ENCODE measurements at regions not wholly inside any gene's neighbourhood (a gene's known extent, or its start where the extent isn't known, plus 50 kb on each side); places are given as distances from the start of the nearest gene placed in this dataset.

GRCh38 chr12:111170543-111170942 lies 198.4 kb downstream of the PHETA1 start:
- TF ChIP-seq CTCF (IDR thresholded peaks at IDR 0.05) = no peak
- TF ChIP-seq ESRRA (CRISPR knock-in tag; IDR thresholded peaks at IDR 0.05; ENCODE audit: borderline replicate concordance) = no peak
- TF ChIP-seq NFYB (CRISPR knock-in tag; conservative IDR thresholded peaks at IDR 0.05; ENCODE audit: low read depth) = no peak
- TF ChIP-seq E2F4 (CRISPR knock-in tag; IDR thresholded peaks at IDR 0.05; ENCODE audit: borderline replicate concordance, low read depth) = no peak
- TF ChIP-seq E2F5 (CRISPR knock-in tag; IDR thresholded peaks at IDR 0.05) = no peak
- no peak for TF ChIP-seq MAX (CRISPR knock-in tag; IDR thresholded peaks at IDR 0.05)
- no peak for TF ChIP-seq ETV6 (CRISPR knock-in tag; IDR thresholded peaks at IDR 0.05)
- TF ChIP-seq HMGXB4 (CRISPR knock-in tag; IDR thresholded peaks at IDR 0.05) = no peak
- no peak for TF ChIP-seq ZNF232 (CRISPR knock-in tag; IDR thresholded peaks at IDR 0.05)
- no peak for TF ChIP-seq ZBTB43 (CRISPR knock-in tag; IDR thresholded peaks at IDR 0.05)
- TF ChIP-seq TEAD4 (CRISPR knock-in tag; IDR thresholded peaks at IDR 0.05) = no peak
- TF ChIP-seq ZSCAN18 (CRISPR knock-in tag; IDR thresholded peaks at IDR 0.05) = no peak
